Astrocyte of the spinal cord (primary cell): ENCODE measurements at regions not wholly inside any gene's neighbourhood (a gene's known extent, or its start where the extent isn't known, plus 50 kb on each side); places are given as distances from the start of the nearest gene placed in this dataset.

Source experiments
- DNase-seq: peaks from one replicate; pipeline ENCODE4 v3.0.0; 2011; ENCODE audit warnings: low read depth, low spot score
- H3K4me3 ChIP-seq: 2 replicates; pipeline ENCODE4 v1.5.1; 2011; ENCODE audit warnings: low read depth, mild to moderate bottlenecking, low read length, moderate library complexity
- in situ Hi-C: cut with HindIII; loops from 2 replicates; pipeline ENCODE4 v1.10.0; 2017; ENCODE audit warnings: low sequenced_read_pairs
- TF ChIP-seq, protein P1 (sequence below): IDR thresholded peaks from 2 replicates; pipeline ENCODE4 v1.5.1; 2012; ENCODE audit warnings: low read depth, mild to moderate bottlenecking, low read length, inconsistent platforms

DNA sequence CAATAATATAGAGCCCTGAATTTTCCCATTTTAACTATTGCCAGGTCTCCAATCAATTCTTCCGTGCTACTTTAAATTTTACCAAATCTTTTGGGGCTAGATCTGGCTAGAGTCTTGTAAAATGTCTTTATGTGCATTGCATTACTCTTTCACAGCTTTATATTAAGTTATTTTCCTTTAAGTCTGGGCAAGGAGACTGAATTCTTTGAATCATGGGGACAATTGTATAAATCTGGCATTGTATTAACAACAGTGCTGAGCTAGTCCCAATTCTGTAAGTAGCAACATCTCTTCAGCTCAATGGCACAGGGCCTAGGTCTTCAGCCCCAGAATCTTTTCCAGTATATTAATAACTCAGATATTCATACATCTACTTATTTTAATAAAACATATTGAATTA lies 1080.4 kb upstream of the INTU start:
- DNase-seq: no peak
- in situ Hi-C loops: no loop called here
- H3K4me3 ChIP-seq: no peak overlapping the region
- TF ChIP-seq, protein P1, sequence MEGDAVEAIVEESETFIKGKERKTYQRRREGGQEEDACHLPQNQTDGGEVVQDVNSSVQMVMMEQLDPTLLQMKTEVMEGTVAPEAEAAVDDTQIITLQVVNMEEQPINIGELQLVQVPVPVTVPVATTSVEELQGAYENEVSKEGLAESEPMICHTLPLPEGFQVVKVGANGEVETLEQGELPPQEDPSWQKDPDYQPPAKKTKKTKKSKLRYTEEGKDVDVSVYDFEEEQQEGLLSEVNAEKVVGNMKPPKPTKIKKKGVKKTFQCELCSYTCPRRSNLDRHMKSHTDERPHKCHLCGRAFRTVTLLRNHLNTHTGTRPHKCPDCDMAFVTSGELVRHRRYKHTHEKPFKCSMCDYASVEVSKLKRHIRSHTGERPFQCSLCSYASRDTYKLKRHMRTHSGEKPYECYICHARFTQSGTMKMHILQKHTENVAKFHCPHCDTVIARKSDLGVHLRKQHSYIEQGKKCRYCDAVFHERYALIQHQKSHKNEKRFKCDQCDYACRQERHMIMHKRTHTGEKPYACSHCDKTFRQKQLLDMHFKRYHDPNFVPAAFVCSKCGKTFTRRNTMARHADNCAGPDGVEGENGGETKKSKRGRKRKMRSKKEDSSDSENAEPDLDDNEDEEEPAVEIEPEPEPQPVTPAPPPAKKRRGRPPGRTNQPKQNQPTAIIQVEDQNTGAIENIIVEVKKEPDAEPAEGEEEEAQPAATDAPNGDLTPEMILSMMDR: no peak

DNA sequence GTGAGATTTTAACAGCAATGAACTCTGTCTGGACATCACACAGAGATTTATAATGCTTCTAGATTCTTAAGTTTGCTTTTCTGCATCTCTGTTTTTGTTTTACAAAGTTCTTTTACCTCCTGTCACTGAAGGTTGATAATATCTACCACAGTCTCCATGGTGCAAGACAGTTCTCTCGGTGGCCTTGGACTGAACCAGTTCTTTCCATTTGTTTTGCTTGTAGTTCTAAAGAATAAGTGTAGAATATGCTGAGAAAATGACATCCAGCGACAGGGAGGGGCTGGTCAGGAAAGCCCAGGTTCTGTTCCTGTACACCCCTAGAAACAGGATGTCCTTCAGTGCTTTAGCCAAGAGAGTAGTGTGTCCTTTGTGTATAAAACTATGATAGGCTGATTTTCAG lies 1079.5 kb upstream of the INTU start:
- in situ Hi-C loops: no loop called here
- DNase-seq: no peak
- TF ChIP-seq, protein P1: no peak
- no peak overlapping the region for H3K4me3 ChIP-seq

DNA sequence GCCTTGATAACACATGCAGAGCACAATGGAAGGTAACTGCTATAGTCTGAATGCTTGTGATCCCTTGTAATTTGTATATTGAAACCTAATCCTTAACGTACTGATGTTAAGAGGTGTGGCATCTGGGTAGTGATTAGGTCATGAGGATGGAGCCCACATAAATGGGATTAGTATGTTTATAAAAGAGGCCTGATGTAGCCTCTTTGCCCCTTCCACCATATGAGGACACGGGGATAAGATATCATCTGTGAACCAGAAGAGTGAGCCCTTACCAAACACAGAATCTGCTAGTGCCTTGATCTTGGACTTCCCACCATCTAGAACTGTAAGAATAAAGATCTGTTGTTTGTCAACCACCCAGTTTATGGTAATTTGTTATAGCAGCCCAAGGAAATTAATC lies 1074.2 kb upstream of the INTU start:
- DNase-seq: no peak
- in situ Hi-C loops: no loop called here
- TF ChIP-seq, protein P1: no peak
- no peak overlapping the region for H3K4me3 ChIP-seq

DNA sequence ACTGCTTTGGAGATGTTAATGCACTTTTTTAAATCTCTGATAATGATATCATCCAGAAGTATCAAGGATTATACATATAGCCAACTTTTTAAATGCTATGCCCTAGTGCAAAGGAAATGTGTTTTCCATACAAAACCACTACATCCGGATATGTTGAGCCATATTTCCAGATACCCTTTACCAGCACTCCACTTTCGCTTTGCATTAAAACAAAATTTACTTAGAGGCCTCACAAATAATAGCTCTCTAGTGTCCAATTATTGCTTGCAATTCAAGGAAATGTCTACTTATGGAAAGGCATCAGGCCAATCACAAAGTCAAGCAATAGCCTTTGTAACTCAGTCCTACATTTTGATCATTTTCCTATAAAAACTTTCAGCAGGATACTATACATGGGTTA lies 1072.8 kb upstream of the INTU start:
- in situ Hi-C loops: no loop called here
- no peak overlapping the region for H3K4me3 ChIP-seq
- TF ChIP-seq, protein P1: no peak
- DNase-seq: no peak

DNA sequence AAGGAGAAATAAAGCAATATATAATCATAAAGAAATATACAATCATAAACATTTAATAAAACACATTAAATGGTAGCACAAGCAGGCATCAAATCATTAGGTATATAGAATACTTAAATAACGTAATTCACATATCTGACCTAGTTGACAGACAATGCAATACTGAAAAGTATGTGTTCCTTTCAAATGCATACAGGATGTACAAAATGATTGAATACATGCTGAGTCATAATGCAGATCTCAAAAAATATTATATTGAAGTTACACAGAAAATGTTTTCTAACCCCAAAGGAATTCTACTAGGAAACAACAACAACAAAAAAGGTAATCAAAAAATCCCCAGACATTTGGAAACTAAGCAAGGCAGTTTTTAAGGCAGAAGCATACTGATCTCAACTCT lies 1072.0 kb upstream of the INTU start:
- TF ChIP-seq, protein P1: no peak
- no peak for DNase-seq
- in situ Hi-C loops: no loop called here
- no peak overlapping the region for H3K4me3 ChIP-seq

DNA sequence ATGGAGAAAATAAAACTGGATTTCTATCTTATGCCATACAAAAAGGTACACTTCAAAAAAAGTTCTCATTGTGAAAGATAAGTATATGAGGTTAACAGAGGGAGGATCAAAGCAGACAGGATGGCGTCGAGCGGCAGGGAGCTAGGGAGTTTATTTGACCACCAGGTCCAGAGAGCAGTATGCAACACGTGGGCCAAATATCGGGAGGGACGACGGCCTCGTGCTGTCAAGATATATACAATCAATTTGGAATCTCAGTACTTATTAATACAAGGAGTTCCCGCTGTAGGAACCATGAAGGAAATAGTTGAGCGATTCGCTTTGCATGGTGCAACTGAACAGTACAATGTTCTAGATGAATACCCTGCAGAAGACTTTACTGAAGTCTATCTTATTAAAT lies 1069.4 kb upstream of the INTU start:
- H3K4me3 ChIP-seq: no peak overlapping the region
- DNase-seq: no peak
- TF ChIP-seq, protein P1: no peak
- in situ Hi-C loops: no loop called here

DNA sequence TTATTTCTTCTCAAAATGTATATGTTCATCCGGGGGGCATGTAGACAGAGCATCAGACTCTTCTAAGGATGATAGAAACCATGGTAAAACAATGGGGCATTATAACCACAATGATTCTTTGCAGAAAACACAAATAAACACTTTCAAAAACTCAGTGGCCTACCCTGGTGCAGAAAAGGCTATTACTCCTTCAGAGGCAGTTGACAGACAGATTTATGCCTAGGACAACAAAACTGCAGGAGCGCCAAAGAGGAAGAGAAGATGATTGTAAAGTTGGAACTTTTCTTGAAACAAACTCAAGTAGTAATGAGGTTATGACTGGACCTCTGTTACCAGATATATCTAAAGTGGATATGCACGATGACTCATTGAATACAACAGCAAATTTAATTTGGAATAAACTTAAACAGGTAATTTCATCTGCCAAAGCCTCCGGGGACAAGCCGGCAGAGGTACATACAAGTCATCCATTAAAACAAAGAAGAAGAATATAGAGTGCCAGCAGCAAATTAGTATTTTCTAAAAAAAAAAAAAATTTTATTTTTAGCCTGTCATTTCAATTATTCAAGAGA lies 1068.4 kb upstream of the INTU start:
- DNase-seq: no peak
- in situ Hi-C loops: no loop called here
- no peak overlapping the region for H3K4me3 ChIP-seq
- TF ChIP-seq, protein P1: no peak
